ENCODE measurements at regions not wholly inside any gene's neighbourhood (a gene's known extent, or its start where the extent isn't known, plus 50 kb on each side); places are given as distances from the start of the nearest gene placed in this dataset.

GRCh38 chr1:55974714-55975441 is 604.5 kb downstream of the PLPP3 start:
- TF ChIP-seq POLR2A (IDR thresholded peaks at IDR 0.05; ENCODE audit: control extremely low read depth in 1 of 2, low read depth in 2 of 2, low read length in 2 of 2): no peak
- TF ChIP-seq ATF2 (IDR thresholded peaks at IDR 0.05; ENCODE audit: low read length): no peak
